NCI-H460 (cell line): ENCODE measurements at regions not wholly inside any gene's neighbourhood (a gene's known extent, or its start where the extent isn't known, plus 50 kb on each side); places are given as distances from the start of the nearest gene placed in this dataset.

Source experiments
- DNase-seq: peaks from one replicate; pipeline ENCODE4 v3.0.0-alpha.2; 2016; ENCODE audit warnings: low read depth; ENCODE audit errors: extremely low read depth

DNA sequence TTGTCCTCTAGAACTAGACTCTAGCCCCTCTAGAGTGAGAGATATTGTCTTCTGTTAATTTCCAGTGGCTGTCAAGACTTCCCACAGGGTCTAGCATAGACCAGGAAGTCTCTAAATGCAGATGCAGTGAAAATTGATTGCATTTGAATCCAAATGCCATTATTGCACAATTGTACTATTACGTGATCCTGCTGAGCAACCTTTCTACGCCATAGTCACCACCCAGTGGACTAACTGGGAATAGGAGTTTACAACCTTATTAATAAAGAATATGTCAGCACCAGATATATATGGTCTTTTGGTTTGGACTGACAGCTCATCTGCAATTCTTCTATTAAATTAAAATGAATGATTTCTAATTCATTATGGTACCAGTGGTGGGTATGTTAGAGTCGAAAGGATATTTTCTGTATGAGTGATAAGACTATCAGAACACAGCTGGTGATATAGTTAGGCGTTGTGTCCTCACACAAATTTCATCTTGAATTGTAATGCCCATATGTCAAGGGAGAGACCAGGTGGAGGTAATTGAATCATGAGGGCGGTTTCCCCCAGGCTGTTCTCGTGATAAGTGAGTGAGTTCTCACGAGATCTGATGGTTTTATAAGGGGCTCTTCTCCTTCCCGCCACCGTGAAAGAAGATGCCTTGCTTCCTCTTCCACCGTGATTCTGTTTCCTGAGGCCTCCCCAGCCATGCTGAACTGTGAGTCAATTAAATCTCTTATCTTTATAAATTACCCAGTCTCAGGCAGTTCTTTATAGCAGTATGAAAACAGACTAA is 138.9 kb upstream of the CA10 start:
- no peak for DNase-seq

GRCh38 chr17:52294301-52294700 is 135.8 kb upstream of the CA10 start:
- DNase-seq, result no peak

DNA sequence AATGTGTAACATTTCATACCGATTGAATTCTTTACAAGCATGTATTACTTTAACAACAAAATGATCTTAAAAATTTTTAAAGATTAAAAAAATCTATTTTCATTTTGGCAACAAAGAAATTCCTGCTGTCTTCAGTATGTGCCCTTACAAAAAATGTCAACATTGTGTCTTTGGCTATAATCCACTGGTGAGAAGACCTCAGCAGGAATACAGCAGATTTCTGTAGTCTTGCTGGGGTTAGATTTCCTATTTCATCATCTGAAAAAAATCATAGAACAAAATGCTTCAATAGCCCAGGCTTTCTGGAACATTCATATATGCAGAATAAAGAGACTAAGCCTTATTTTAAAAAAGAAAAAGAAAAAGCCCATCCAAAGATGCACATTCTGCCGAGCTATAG is 129.1 kb upstream of the CA10 start:
- no peak for DNase-seq

GRCh38 chr17:52283872-52284271 is 125.4 kb upstream of the CA10 start:
- DNase-seq, result no peak

GRCh38 chr17:52276381-52277008 is 118.0 kb upstream of the CA10 start:
- no peak for DNase-seq

- DNase-seq, result no peak
Measured at GRCh38 chr17:52271781-52272180, 113.3 kb upstream of the CA10 start.

DNA sequence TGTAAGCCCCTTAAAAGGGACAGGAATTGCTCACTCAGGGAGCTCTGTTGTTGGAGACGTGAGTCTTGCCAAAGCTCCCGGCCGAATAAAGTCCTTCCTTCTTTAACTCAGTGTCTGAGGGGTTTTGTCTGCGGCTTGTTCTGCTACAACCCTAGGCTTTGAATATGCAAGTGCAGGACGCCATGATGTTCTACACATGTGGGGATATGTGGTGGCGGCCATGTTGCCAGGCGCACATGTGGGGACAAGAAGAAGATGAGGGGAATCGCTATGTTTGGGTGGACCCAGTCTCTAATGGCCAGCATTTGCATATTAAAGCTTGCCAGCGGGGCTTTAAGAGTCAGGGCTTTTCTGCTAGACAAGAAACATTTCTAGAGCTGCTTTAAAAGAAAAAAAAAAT is 96.8 kb upstream of the CA10 start:
- DNase-seq, result no peak

DNA sequence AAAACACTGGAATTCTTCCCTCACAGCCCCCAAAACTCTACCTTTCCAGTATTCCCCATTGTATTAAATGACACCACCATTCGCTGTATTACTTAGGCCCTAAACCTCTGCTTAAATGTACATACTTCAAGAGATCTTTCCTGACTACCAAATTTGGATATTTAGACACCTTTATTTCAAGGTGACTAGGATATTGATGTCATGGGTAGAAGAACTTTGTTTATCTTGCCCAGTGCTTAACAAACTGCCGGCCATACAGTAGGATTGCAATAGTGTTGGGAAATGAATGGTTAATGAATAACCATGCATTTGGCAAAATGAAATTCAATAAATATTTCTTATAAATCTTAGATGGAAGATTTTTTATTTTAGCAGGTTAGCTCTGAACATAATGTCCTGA is 86.2 kb upstream of the CA10 start:
- DNase-seq, result no peak

DNA sequence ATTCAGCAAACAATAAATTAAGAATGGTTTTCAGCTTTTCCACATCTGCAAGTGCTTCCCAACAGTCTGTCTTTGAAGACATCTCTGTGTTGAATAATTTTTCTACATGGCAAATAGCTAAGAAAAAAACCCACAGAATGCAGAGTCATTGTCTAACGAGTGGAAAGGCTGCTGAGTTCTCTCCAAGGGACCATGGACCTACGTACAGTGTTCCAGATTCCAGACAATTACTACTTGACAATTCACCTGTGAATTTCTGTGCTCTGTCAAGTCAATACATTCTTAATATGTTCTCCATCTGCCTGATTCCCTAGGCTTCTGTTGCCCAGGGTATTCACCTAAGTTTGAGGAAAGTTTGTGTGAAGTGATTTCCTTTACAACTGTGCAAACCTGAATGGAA is 83.8 kb upstream of the CA10 start:
- no peak for DNase-seq

DNA sequence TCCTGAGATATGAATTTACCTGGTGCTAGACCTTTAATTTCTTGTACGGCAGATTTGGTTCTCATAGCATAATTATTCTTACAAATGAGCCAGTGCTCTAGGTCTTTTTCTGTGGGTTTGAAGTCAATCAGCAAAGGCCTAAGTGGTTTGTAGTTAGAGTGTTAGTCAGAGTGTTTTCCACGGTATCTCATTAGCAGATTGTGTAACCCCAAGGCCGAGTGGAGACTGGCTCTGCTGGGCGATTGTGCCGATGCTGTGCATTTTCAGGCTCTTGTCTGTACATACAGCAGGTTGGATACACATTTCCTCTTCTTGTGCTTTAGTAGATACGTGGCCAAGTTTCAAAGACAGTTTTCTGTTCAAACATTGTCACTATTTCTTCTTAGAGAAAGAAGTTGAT is 78.6 kb upstream of the CA10 start:
- no peak for DNase-seq

DNA sequence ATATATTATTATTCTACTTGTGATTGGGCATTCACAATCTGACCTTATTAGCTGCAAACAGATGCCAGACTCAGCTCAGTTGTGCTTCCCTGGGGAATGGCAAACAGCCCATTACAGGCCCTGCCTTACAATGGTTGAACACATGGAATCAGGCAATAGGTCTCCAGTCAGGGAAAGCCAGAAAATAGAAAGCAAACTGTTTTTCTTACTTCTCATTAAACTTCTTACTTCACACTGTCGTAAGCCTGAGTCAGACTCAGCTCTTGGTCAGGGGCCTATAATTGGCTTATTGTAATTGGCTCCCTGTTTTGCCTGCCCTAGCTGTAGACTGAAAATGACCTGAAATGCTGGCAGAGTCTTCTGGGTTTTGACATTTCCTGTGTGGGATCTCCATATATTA is 77.0 kb upstream of the CA10 start:
- no peak for DNase-seq

DNA sequence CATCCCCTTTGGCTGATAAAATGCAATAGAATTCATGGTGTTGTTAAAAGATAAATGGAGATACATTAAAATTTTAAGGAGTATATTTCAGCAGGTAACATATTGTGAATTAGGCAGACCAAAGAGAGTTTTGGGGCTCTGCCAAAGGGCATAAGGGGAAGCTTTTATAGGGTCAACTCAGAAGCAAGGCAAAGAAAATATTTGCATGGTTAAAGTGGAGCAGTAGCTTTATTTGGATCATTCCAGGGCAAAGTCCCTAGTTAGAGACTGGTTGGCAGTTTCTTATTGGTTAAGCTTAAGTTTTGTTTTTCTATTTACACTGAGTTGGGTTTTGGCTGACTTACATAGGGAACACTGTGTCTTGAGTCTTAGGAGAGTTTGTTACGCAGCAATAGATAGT is 75.1 kb upstream of the CA10 start:
- DNase-seq, result no peak

DNA sequence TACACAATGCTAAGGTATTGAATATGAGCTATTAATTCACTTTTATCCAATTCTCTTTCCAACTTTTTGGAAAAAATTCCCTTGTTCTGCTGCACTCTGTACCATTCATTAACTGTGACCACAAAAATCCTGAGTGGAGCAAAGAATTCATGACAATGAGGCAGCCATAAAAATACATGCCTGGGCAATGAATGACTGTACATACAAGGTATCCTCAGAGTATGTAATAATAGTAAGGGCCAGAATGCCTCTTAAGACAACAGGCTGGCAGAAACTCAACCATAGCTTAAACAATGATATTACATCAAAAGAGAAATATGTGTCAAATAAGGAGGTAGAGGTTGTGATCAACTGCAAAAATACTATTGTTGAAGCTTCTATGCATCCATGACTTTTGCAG is 74.7 kb upstream of the CA10 start:
- DNase-seq, result no peak

- no peak for DNase-seq
Measured at GRCh38 chr17:52228823-52229222, 70.3 kb upstream of the CA10 start.

GRCh38 chr17:52227926-52228325 is 69.4 kb upstream of the CA10 start:
- DNase-seq, result no peak

DNA sequence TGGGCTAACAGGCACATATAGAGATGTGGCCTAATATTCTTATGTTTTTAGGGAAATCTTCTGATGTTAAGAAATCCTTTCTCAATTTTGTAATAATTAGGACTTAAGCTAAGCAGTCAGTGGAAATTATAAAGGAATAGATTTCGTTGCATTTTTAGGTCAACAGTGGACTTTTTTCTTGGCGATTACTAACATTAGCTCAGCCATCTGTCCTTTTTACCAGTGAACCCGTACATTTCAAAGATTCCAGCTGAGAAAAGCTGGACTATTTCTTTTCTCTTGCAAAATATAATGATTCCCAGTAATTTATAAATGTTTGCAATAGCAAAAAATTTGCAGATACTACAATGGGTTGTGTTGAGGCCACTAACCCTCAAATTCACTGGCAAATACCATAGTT is 54.9 kb upstream of the CA10 start:
- DNase-seq, result no peak

DNA sequence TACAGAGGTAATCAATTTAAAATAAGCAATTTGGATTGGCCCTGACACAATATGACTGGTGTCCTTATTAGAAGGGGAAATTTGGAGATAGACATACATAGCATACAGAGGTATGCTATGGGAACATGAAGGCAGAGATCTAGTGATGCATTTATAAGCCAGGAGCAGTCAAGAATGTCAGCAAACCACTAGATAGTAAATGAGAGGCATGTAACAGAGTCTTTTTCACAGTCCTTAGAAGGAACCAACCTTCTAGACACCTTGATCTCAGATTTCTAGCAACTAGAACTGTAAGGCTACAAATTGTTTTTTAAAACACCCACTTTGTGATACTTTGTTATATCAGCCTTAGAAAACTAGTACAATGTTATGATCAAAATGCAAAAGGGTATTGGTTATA is 54.3 kb upstream of the CA10 start:
- DNase-seq, result no peak

- no peak for DNase-seq
Measured at GRCh38 chr17:52209507-52209906, 51.0 kb upstream of the CA10 start.
